ENCODE measurements at regions not wholly inside any gene's neighbourhood (a gene's known extent, or its start where the extent isn't known, plus 50 kb on each side); places are given as distances from the start of the nearest gene placed in this dataset.

DNA sequence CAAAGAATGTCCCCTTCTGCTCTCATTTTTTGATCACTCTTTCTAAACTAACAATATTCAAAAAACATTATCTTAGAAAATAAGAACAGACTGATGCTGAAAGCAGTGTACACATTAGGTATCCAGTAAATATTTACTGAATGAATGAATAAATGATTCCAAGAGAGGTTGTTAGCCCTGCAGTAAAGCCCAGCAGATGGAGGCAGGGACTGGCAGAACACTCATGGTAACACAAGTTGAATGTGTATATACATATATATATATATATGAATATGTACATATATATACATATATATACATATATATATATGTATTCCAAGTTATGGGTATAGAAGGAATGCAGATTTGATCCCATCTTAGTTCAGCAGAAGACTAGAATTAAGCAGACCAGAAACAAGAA lies 546.3 kb downstream of the RAB38 start:
- TF ChIP-seq POLR2A (IDR thresholded peaks at IDR 0.05; ENCODE audit: low read length): no peak
- TF ChIP-seq GATA1 (IDR thresholded peaks at IDR 0.05; ENCODE audit: low read depth, low read length): no peak

Measured in erythroblast (primary cell).